Ishikawa (cell line): ENCODE measurements at regions not wholly inside any gene's neighbourhood (a gene's known extent, or its start where the extent isn't known, plus 50 kb on each side); places are given as distances from the start of the nearest gene placed in this dataset.

Experiments
- CEBPB ChIP-seq: IDR thresholded peaks from 2 replicates; pipeline ENCODE4 v1.6.1; 2012
- CREB1 ChIP-seq: IDR thresholded peaks from 2 replicates; pipeline ENCODE4 v1.6.1; 2012; ENCODE audit warnings: low read depth
- EGR1 ChIP-seq: IDR thresholded peaks from 2 replicates; pipeline ENCODE4 v1.6.1; 2012
- EP300 ChIP-seq: IDR thresholded peaks from 2 replicates; pipeline ENCODE4 v1.6.1; 2012; ENCODE audit warnings: borderline replicate concordance
- FOXM1 ChIP-seq: IDR thresholded peaks from 2 replicates; pipeline ENCODE4 v1.6.1; 2012; ENCODE audit warnings: low read depth, borderline replicate concordance
- MAX ChIP-seq: IDR thresholded peaks from 2 replicates; pipeline ENCODE4 v1.6.1; 2012
- RAD21 ChIP-seq: IDR thresholded peaks from 2 replicates; pipeline ENCODE4 v1.6.1; 2012; ENCODE audit warnings: low read depth
- REST ChIP-seq: IDR thresholded peaks from 2 replicates; pipeline ENCODE4 v1.6.1; 2012; ENCODE audit warnings: low read depth, mild to moderate bottlenecking
- TAF1 ChIP-seq: IDR thresholded peaks from 2 replicates; pipeline ENCODE4 v1.6.1; 2012; ENCODE audit warnings: low read depth, mild to moderate bottlenecking
- TEAD4 ChIP-seq: IDR thresholded peaks from 2 replicates; pipeline ENCODE4 v1.6.1; 2012
- YY1 ChIP-seq: IDR thresholded peaks from 2 replicates; pipeline ENCODE4 v1.6.1; 2012; ENCODE audit warnings: low read depth

GRCh38 chr7:35860664-35861063, 59.8 kb downstream of the SEPTIN7 start:
- TF ChIP-seq YY1 (no peak), CEBPB (no peak), EP300 (no peak), TAF1 (no peak), MAX (no peak), FOXM1 (no peak), RAD21 (no peak), REST (no peak), TEAD4 (no peak), EGR1 (no peak), CREB1 (no peak)
